ENCODE measurements at regions not wholly inside any gene's neighbourhood (a gene's known extent, or its start where the extent isn't known, plus 50 kb on each side); places are given as distances from the start of the nearest gene placed in this dataset.

- Histone ChIP-seq H3K36me3 (ENCODE audit: insufficient read depth, low read length) (no peaks in the 10 kb centered on the region), H3K9ac (ENCODE audit: insufficient read length) (no peak overlapping the region), H3K4me3 (no peak overlapping the region), H3K9me3 (ENCODE audit: low read depth, low read length) (no peaks in the 10 kb centered on the region), H3K27ac (no peak overlapping the region)
- TF ChIP-seq POLR2AphosphoS5 (IDR thresholded peaks at IDR 0.05; ENCODE audit: borderline replicate concordance, low read depth, low read length) (no peak), FOXP2 (optimal IDR thresholded peaks at IDR 0.05; ENCODE audit: control extremely low read depth, extremely low read length, insufficient read depth) (no peak), EZH2 (IDR thresholded peaks at IDR 0.05) (no peak)
- no peak for DNase-seq (ENCODE audit: low read depth, low spot score)
Measured at GRCh38 chr20:24819331-24819965, 129.6 kb upstream of the CST7 start.

DNA sequence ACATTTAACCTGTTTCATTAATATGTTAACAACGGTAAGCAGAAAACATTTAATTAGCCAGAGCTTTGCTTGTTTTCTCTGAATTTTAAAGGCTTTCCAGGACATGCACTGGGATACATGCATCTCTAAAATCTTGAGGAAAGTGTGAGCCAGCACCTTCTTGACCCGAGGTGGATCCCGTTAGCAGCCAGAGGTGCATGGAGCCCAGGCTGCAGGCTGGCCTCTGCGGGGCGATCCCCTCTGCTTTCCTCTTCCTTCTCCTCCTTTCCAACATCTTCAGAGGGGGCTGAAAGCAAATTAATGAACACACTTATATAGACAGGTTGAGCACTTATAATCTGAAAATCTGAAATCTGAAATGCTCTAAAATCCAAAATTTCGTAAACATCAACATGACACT lies 128.7 kb upstream of the CST7 start:
- Histone ChIP-seq H3K9me3 (ENCODE audit: low read depth, low read length) (no peaks in the 10 kb centered on the region), H3K36me3 (ENCODE audit: insufficient read depth, low read length) (no peaks in the 10 kb centered on the region), H3K9ac (ENCODE audit: insufficient read length) (no peak overlapping the region), H3K27ac (no peak overlapping the region), H3K4me3 (no peak overlapping the region)
- TF ChIP-seq POLR2AphosphoS5 (IDR thresholded peaks at IDR 0.05; ENCODE audit: borderline replicate concordance, low read depth, low read length) = no peak
- no peak for TF ChIP-seq FOXP2 (optimal IDR thresholded peaks at IDR 0.05; ENCODE audit: control extremely low read depth, extremely low read length, insufficient read depth)
- TF ChIP-seq EZH2 (IDR thresholded peaks at IDR 0.05) = no peak
- DNase-seq (ENCODE audit: low read depth, low spot score) = no peak

DNA sequence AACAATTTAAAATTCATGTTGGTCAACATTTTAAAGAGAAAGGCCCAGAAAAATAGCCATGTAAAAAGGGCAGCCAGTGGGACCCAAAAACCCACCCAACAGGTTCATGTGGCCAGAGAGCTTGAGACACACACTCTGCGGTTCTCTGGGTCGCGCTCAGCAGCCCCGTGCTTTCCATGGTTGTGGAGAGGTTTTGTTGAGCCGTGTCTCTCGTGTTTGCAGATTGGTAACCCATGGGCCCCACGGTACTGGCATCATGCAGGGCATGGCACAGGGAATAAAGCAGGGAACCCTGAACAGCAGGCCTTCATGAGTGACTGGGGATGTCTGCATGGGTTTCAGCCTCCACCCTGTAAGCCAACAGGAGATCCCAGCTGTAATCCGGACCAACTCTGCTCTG lies 127.7 kb upstream of the CST7 start:
- Histone ChIP-seq H3K9ac (ENCODE audit: insufficient read length) (no peak overlapping the region), H3K4me3 (no peak overlapping the region), H3K27ac (no peak overlapping the region), H3K36me3 (ENCODE audit: insufficient read depth, low read length) (no peaks in the 10 kb centered on the region), H3K9me3 (ENCODE audit: low read depth, low read length) (no peaks in the 10 kb centered on the region)
- TF ChIP-seq FOXP2 (optimal IDR thresholded peaks at IDR 0.05; ENCODE audit: control extremely low read depth, extremely low read length, insufficient read depth) (no peak), EZH2 (IDR thresholded peaks at IDR 0.05) (no peak), POLR2AphosphoS5 (IDR thresholded peaks at IDR 0.05; ENCODE audit: borderline replicate concordance, low read depth, low read length) (no peak)
- DNase-seq (ENCODE audit: low read depth, low spot score) = no peak

DNA sequence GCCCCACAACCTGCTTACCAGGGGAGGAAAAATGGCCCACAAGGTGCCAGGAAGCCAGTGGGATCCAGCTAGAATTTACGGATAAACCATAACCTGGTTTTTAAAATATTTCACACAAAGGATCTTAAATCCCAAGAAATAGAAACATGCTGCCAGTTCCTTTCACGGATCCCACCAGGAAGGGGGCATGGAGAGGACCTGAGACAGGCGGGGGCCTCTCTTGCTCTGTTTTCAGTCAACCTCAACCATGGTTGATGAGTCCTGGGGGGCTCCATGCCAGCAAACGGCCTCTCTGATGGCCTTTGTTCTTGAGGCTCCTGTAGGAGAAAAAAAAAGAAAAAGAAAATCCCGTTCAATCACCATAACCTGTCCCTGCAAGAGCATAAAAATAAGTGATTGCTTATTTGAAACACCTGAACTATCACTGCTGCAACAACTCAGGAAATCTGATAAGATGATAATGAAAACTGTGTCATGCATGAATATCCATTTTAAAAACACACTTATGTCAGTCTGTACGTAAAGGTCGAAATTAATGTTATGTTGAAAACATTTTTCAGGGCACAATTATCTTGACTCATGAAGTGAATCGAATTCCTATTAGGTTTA lies 125.8 kb upstream of the CST7 start:
- H3K9ac ChIP-seq (ENCODE audit: insufficient read length) = no peak overlapping the region
- H3K9me3 ChIP-seq (ENCODE audit: low read depth, low read length) = no peaks in the 10 kb centered on the region
- no peak for DNase-seq (ENCODE audit: low read depth, low spot score)
- TF ChIP-seq FOXP2 (optimal IDR thresholded peaks at IDR 0.05; ENCODE audit: control extremely low read depth, extremely low read length, insufficient read depth) (no peak), POLR2AphosphoS5 (IDR thresholded peaks at IDR 0.05; ENCODE audit: borderline replicate concordance, low read depth, low read length) (no peak), EZH2 (IDR thresholded peaks at IDR 0.05) (no peak)
- no peak overlapping the region for H3K27ac ChIP-seq
- H3K4me3 ChIP-seq = no peak overlapping the region
- no peaks in the 10 kb centered on the region for H3K36me3 ChIP-seq (ENCODE audit: insufficient read depth, low read length)

DNA sequence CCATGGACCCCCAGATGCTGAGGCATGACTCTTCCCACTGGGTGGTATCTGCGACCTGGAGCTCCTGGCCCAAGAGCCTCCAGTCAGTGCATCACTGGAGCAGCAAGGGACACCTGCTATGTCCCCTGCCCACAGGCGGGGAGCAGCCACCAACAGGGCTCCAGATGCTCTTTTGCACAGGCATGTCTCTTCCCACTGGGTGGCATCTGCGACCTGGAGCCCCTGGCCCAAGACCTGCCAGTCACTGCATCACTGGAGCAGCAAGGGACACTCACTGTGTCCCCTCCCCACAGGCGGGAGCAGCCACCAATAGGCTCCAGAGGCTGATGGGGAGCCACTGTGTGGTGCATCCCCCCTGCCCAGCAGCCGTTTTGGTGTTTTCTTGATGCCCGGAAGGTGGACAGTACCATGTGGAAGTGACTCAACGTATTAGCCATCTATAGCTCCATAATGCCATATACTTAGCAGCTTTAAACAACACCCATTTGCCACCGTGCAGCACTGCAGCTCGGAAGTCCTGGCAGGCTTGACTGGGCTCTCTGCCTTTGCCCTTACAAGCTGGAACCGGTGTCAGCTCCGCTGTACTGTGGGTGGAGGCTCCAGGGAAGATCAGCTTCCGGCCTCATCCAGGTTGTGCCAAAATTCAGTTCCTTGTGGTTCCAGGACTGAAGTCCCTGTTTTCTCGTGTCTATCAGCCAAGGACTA lies 124.9 kb upstream of the CST7 start:
- TF ChIP-seq EZH2 (IDR thresholded peaks at IDR 0.05) (no peak), FOXP2 (optimal IDR thresholded peaks at IDR 0.05; ENCODE audit: control extremely low read depth, extremely low read length, insufficient read depth) (no peak), POLR2AphosphoS5 (IDR thresholded peaks at IDR 0.05; ENCODE audit: borderline replicate concordance, low read depth, low read length) (no peak)
- no peak overlapping the region for H3K4me3 ChIP-seq
- no peak for DNase-seq (ENCODE audit: low read depth, low spot score)
- H3K9me3 ChIP-seq (ENCODE audit: low read depth, low read length) = no peaks in the 10 kb centered on the region
- H3K27ac ChIP-seq = no peak overlapping the region
- no peaks in the 10 kb centered on the region for H3K36me3 ChIP-seq (ENCODE audit: insufficient read depth, low read length)
- no peak overlapping the region for H3K9ac ChIP-seq (ENCODE audit: insufficient read length)

- TF ChIP-seq POLR2AphosphoS5 (IDR thresholded peaks at IDR 0.05; ENCODE audit: borderline replicate concordance, low read depth, low read length) (no peak), FOXP2 (optimal IDR thresholded peaks at IDR 0.05; ENCODE audit: control extremely low read depth, extremely low read length, insufficient read depth) (no peak), EZH2 (IDR thresholded peaks at IDR 0.05) (no peak)
- Histone ChIP-seq H3K9me3 (ENCODE audit: low read depth, low read length) (no peaks in the 10 kb centered on the region), H3K36me3 (ENCODE audit: insufficient read depth, low read length) (no peaks in the 10 kb centered on the region), H3K27ac (no peak overlapping the region), H3K9ac (ENCODE audit: insufficient read length) (no peak overlapping the region), H3K4me3 (no peak overlapping the region)
- no peak for DNase-seq (ENCODE audit: low read depth, low spot score)
Measured at GRCh38 chr20:24825591-24825990, 123.5 kb upstream of the CST7 start.

DNA sequence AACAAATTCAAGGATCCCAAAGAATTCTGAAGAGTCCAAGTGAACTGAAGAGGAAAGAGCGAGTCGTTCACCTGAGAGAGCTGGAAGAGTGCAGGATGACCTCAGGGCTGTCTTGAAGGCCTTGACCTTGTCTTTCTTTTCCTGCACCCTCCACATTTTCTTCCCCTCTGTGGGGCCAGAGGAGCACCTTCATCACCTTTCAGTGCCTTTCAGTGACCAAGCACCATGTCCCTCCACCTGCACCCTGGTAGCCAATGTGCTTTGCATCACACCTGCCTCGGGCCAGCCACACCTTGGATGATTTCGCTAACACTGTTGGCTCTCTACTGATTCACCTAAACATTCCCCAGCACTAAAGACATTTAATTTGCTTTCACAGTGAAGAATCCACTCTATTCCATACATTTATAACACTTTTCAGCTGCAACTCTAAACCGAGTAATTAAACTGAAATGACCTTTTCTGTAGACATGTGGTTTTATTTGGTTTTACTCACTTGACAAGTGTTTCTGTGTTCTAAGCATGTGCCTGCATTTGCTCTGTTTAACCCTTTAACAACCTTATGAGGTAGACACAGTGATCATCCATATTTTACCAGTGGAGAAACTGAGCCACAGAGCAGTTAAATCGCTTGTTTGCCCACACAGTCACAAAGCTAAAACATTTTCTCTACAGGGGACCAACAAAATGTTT lies 121.3 kb upstream of the CST7 start:
- no peaks in the 10 kb centered on the region for H3K9me3 ChIP-seq (ENCODE audit: low read depth, low read length)
- H3K4me3 ChIP-seq = no peak overlapping the region
- H3K36me3 ChIP-seq (ENCODE audit: insufficient read depth, low read length) = no peaks in the 10 kb centered on the region
- no peak overlapping the region for H3K9ac ChIP-seq (ENCODE audit: insufficient read length)
- no peak overlapping the region for H3K27ac ChIP-seq
- DNase-seq (ENCODE audit: low read depth, low spot score) = no peak
- TF ChIP-seq POLR2AphosphoS5 (IDR thresholded peaks at IDR 0.05; ENCODE audit: borderline replicate concordance, low read depth, low read length) (no peak), FOXP2 (optimal IDR thresholded peaks at IDR 0.05; ENCODE audit: control extremely low read depth, extremely low read length, insufficient read depth) (no peak), EZH2 (IDR thresholded peaks at IDR 0.05) (no peak)

DNA sequence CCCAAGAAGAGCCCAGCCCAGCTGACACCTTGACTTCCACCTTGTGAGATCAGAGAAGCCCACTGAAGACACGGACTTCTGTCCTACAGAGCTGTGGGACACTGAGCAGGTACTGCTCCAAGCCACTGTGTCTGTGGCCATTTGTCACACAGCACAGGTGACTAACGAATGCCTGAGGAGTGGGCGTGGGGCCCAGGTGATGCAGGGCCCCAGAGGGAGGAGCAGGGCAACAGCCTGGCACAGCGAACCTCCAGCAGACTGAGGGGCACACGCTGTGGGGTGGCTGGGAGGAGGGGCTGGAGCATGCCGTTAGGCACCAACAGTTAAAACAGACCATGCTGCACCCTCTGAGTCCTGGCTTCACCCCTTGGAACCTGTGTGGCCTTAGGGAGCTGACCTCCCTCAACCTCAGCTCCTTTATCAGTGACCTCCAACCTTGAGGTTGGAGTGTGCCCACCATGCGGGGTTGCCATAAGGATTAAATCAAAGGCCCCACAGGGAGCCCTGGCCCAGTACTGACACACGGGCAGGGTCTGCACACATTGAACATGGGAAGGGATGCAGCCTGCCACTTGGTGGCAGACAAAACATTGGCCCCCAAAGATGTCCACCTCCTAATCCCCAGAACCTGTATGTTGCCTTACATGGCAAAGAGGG lies 119.9 kb upstream of the CST7 start:
- TF ChIP-seq POLR2AphosphoS5 (IDR thresholded peaks at IDR 0.05; ENCODE audit: borderline replicate concordance, low read depth, low read length) (no peak), FOXP2 (optimal IDR thresholded peaks at IDR 0.05; ENCODE audit: control extremely low read depth, extremely low read length, insufficient read depth) (no peak), EZH2 (IDR thresholded peaks at IDR 0.05) (no peak)
- Histone ChIP-seq H3K36me3 (ENCODE audit: insufficient read depth, low read length) (no peaks in the 10 kb centered on the region), H3K4me3 (no peak overlapping the region), H3K27ac (no peak overlapping the region), H3K9ac (ENCODE audit: insufficient read length) (no peak overlapping the region), H3K9me3 (ENCODE audit: low read depth, low read length) (no peaks in the 10 kb centered on the region)
- no peak for DNase-seq (ENCODE audit: low read depth, low spot score)

Data from SK-N-MC (cell line).